Cardiac muscle cell (in vitro differentiated cells and primary cell): ENCODE measurements at regions not wholly inside any gene's neighbourhood (a gene's known extent, or its start where the extent isn't known, plus 50 kb on each side); places are given as distances from the start of the nearest gene placed in this dataset.
"Not testable (repeated sequence)": the region's sequence is repeated elsewhere in the genome, so short reads cannot be mapped to it uniquely, and the experiment has no call there.

ENCODE experiments used
- DNase-seq, 2 donors: peaks; one replicate each; pipeline versions ENCODE4 v3.0.0 to v3.0.0-alpha.2; 2010 to 2017; ENCODE audit warnings: low read depth in 1 of 2, low spot score in 1 of 2
- H3K27ac ChIP-seq: fragments of 200-600 bp; sonication (generic); 2 replicates; pipeline ENCODE4 v1.5.1; 2016
- H3K27me3 ChIP-seq: fragments of 200-600 bp; sonication (generic); 2 replicates; pipeline ENCODE4 v1.6.0; 2016; ENCODE audit warnings: control low read depth
- H3K36me3 ChIP-seq: fragments of 200-600 bp; sonication (generic); 2 replicates; pipeline ENCODE4 v1.5.1; 2016; ENCODE audit warnings: control low read depth
- H3K4me1 ChIP-seq: fragments of 200-600 bp; sonication (generic); 2 replicates; pipeline ENCODE4 v1.8.1; 2017; ENCODE audit warnings: low read depth, mild to moderate bottlenecking, mixed run types
- H3K4me3 ChIP-seq: fragments of 200-600 bp; sonication (generic); 2 replicates; pipeline ENCODE4 v1.5.1; 2016; ENCODE audit warnings: mild to moderate bottlenecking
- H3K9me3 ChIP-seq: fragments of 200-600 bp; sonication (generic); 2 replicates; pipeline ENCODE4 v1.5.1; 2017; ENCODE audit warnings: low read depth, mild to moderate bottlenecking, control low read depth
- CTCF ChIP-seq: IDR thresholded peaks from 2 replicates; pipeline ENCODE4 v1.5.1; 2012; ENCODE audit warnings: low read depth, mild to moderate bottlenecking, low read length

- H3K4me3 ChIP-seq = no peak overlapping the region
- no peaks in the 10 kb centered on the region for H3K36me3 ChIP-seq
These were observed 147.6 kb upstream of the TRPM3 start for GRCh38 chr9:71268871-71269635.

GRCh38 chr9:71263451-71263850 lies 142.0 kb upstream of the TRPM3 start:
- DNase-seq = no peak
- Histone ChIP-seq H3K36me3 (no peaks in the 10 kb centered on the region), H3K27me3 (no peaks in the 10 kb centered on the region), H3K27ac (no peak overlapping the region), H3K4me1 (no peaks in the 10 kb centered on the region), H3K9me3 (no peaks in the 10 kb centered on the region), H3K4me3 (no peak overlapping the region)
- TF ChIP-seq CTCF = no peak

More at GRCh38 chr9:71268871-71269635, 147.6 kb upstream of the TRPM3 start:
- H3K27me3 ChIP-seq = no peaks in the 10 kb centered on the region
- TF ChIP-seq CTCF = no peak
- no peak overlapping the region for H3K27ac ChIP-seq
- H3K9me3 ChIP-seq = no peaks in the 10 kb centered on the region
- no peaks in the 10 kb centered on the region for H3K4me1 ChIP-seq
- no peak for DNase-seq

GRCh38 chr9:71260419-71260818 lies 139.0 kb upstream of the TRPM3 start:
- H3K4me3 ChIP-seq, H3K4me1 ChIP-seq, H3K36me3 ChIP-seq, H3K27ac ChIP-seq, H3K27me3 ChIP-seq, H3K9me3 ChIP-seq, DNase-seq: not testable (repeated sequence)

- H3K27ac ChIP-seq = no peak overlapping the region
- H3K36me3 ChIP-seq = no peaks in the 10 kb centered on the region
- no peaks in the 10 kb centered on the region for H3K4me1 ChIP-seq
- H3K9me3 ChIP-seq = no peaks in the 10 kb centered on the region
- no peak overlapping the region for H3K4me3 ChIP-seq
- no peak for TF ChIP-seq CTCF
- no peak for DNase-seq
- H3K27me3 ChIP-seq = no peaks in the 10 kb centered on the region
These were observed 133.3 kb upstream of the TRPM3 start for GRCh38 chr9:71254592-71255277.

- H3K36me3 ChIP-seq = no peaks in the 10 kb centered on the region
- H3K27me3 ChIP-seq = no peaks in the 10 kb centered on the region
- no peak overlapping the region for H3K27ac ChIP-seq
- TF ChIP-seq CTCF = no peak
- H3K4me3 ChIP-seq = no peak overlapping the region
- DNase-seq = no peak
- peaks cover 8% of the 10 kb centered on the region for H3K4me1 ChIP-seq
- H3K9me3 ChIP-seq = no peaks in the 10 kb centered on the region
These were observed 131.6 kb upstream of the TRPM3 start for GRCh38 chr9:71253011-71253410.

GRCh38 chr9:71250581-71250980 lies 129.2 kb upstream of the TRPM3 start:
- Histone ChIP-seq H3K9me3 (no peaks in the 10 kb centered on the region), H3K4me1 (peaks cover 8% of the 10 kb centered on the region), H3K27me3 (no peaks in the 10 kb centered on the region), H3K4me3 (no peak overlapping the region), H3K36me3 (no peaks in the 10 kb centered on the region), H3K27ac (no peak overlapping the region)
- DNase-seq = no peak
- TF ChIP-seq CTCF = no peak
